HG03095 (cell line): ENCODE measurements at regions not wholly inside any gene's neighbourhood (a gene's known extent, or its start where the extent isn't known, plus 50 kb on each side); places are given as distances from the start of the nearest gene placed in this dataset.

Experiments
- ATAC-seq: cut with Tn5 transposase; IDR thresholded peaks from one replicate; pipeline ENCODE4 v1.9.1; 2021; ENCODE audit warnings: moderate library complexity; ENCODE audit not compliant: unreplicated experiment

- no peak for ATAC-seq
Observed at GRCh38 chr6:1039191-1039590, 272.7 kb upstream of the FOXQ1 start.

GRCh38 chr6:1037430-1038202, 274.3 kb upstream of the FOXQ1 start:
- ATAC-seq = no peak

GRCh38 chr6:1035401-1035800, 276.5 kb upstream of the FOXQ1 start:
- ATAC-seq = no peak

- no peak for ATAC-seq
Observed at GRCh38 chr6:1031720-1032119, 280.2 kb upstream of the FOXQ1 start.

- no peak for ATAC-seq
Observed at GRCh38 chr6:1029141-1029540, 282.8 kb upstream of the FOXQ1 start.

GRCh38 chr6:1028723-1029122, 283.2 kb upstream of the FOXQ1 start:
- ATAC-seq = no peak

- ATAC-seq = no peak
Observed at GRCh38 chr6:1027795-1028569, 283.9 kb upstream of the FOXQ1 start.

GRCh38 chr6:1027109-1027794, 284.6 kb upstream of the FOXQ1 start:
- no peak for ATAC-seq

- ATAC-seq = no peak
Observed at GRCh38 chr6:1025821-1026220, 286.1 kb upstream of the FOXQ1 start.

- no peak for ATAC-seq
Observed at GRCh38 chr6:1024587-1024986, 287.3 kb upstream of the FOXQ1 start.

- no peak for ATAC-seq
Observed at GRCh38 chr6:1024161-1024560, 287.7 kb upstream of the FOXQ1 start.

- no peak for ATAC-seq
Observed at GRCh38 chr6:1023229-1023628, 288.7 kb upstream of the FOXQ1 start.

- no peak for ATAC-seq
Observed at GRCh38 chr6:1022719-1023118, 289.2 kb upstream of the FOXQ1 start.

GRCh38 chr6:1020837-1021236, 291.1 kb upstream of the FOXQ1 start:
- ATAC-seq = no peak

GRCh38 chr6:1020133-1020532, 291.8 kb upstream of the FOXQ1 start:
- ATAC-seq = no peak

GRCh38 chr6:1018041-1018440, 293.9 kb upstream of the FOXQ1 start:
- no peak for ATAC-seq

- no peak for ATAC-seq
Observed at GRCh38 chr6:1016329-1017302, 295.3 kb upstream of the FOXQ1 start.

GRCh38 chr6:1015825-1016224, 296.1 kb upstream of the FOXQ1 start:
- no peak for ATAC-seq

- ATAC-seq = no peak
Observed at GRCh38 chr6:1014431-1014807, 297.5 kb upstream of the FOXQ1 start.

GRCh38 chr6:1013656-1014430, 298.1 kb upstream of the FOXQ1 start:
- no peak for ATAC-seq
